SK-N-SH treated with all-trans-retinoic acid at 6 μM for 48 hours (cell line): ENCODE measurements at regions not wholly inside any gene's neighbourhood (a gene's known extent, or its start where the extent isn't known, plus 50 kb on each side); places are given as distances from the start of the nearest gene placed in this dataset.

Source experiments
- ARNTL ChIP-seq: fragments of 450-650 bp; formaldehyde crosslinking; IDR thresholded peaks from 2 replicates; pipeline ENCODE4 v1.5.0; 2020; ENCODE audit warnings: low read depth, mild to moderate bottlenecking, moderate library complexity, borderline replicate concordance
- BACH2 ChIP-seq: fragments of 250-450 bp; sonication (Bioruptor Pico); IDR thresholded peaks from 2 replicates; pipeline ENCODE4 v1.9.0; 2021; ENCODE audit warnings: mild to moderate bottlenecking, borderline replicate concordance
- CSDC2 ChIP-seq: fragments of 250-450 bp; sonication (Bioruptor Pico); IDR thresholded peaks from 2 replicates; pipeline ENCODE4 v1.5.0; 2020; ENCODE audit warnings: mild to moderate bottlenecking, moderate library complexity
- OSR1 ChIP-seq: fragments of 250-450 bp; sonication (Bioruptor Pico); IDR thresholded peaks from 2 replicates; pipeline ENCODE4 v1.8.0; 2022; ENCODE audit warnings: moderate library complexity, mild to moderate bottlenecking, inconsistent platforms
- PATZ1 ChIP-seq: fragments of 250-450 bp; sonication (Bioruptor Pico); IDR thresholded peaks from 2 replicates; pipeline ENCODE4 v1.8.0; 2020; ENCODE audit warnings: mild to moderate bottlenecking, moderate library complexity, borderline replicate concordance
- TCF4 ChIP-seq: fragments of 250-450 bp; sonication (Bioruptor Pico); IDR thresholded peaks from 2 replicates; pipeline ENCODE4 v1.8.0; 2021; ENCODE audit warnings: mild to moderate bottlenecking, moderate library complexity, borderline replicate concordance
- TOX ChIP-seq: fragments of 250-450 bp; sonication (Bioruptor Pico); IDR thresholded peaks from 2 replicates; pipeline ENCODE4 v1.8.0; 2021; ENCODE audit warnings: mild to moderate bottlenecking, moderate library complexity, borderline replicate concordance
- ZC3H10 ChIP-seq: fragments of 250-450 bp; sonication (Bioruptor Pico); IDR thresholded peaks from 2 replicates; pipeline ENCODE4 v1.5.1; 2021; ENCODE audit warnings: mild to moderate bottlenecking, moderate library complexity
- ZFP3 ChIP-seq: fragments of 250-450 bp; sonication (Bioruptor Pico); IDR thresholded peaks from 2 replicates; pipeline ENCODE4 v1.5.0; 2020; ENCODE audit warnings: mild to moderate bottlenecking, moderate library complexity
- ZNF8 ChIP-seq: fragments of 450-650 bp; formaldehyde crosslinking; IDR thresholded peaks from 2 replicates; pipeline ENCODE4 v1.5.0; 2020; ENCODE audit warnings: mild to moderate bottlenecking, moderate library complexity
- TF ChIP-seq, protein P1 (sequence below): fragments of 250-450 bp; sonication (Bioruptor Pico); IDR thresholded peaks from 2 replicates; pipeline ENCODE4 v1.5.1; 2020; ENCODE audit warnings: low read depth, mild to moderate bottlenecking, moderate library complexity
- TF ChIP-seq, protein P2 (sequence below): fragments of 250-450 bp; sonication (Bioruptor Pico); IDR thresholded peaks from 2 replicates; pipeline ENCODE4 v1.5.0; 2020; ENCODE audit warnings: mild to moderate bottlenecking, moderate library complexity
- TF ChIP-seq, protein P3 (sequence below): fragments of 250-450 bp; sonication (Bioruptor Pico); IDR thresholded peaks from 2 replicates; pipeline ENCODE4 v1.8.0; 2021; ENCODE audit warnings: low read depth, mild to moderate bottlenecking, moderate library complexity, borderline replicate concordance
- TF ChIP-seq, protein P4 (sequence below): fragments of 250-450 bp; sonication (Bioruptor Pico); IDR thresholded peaks from 2 replicates; pipeline ENCODE4 v1.5.1; 2021; ENCODE audit warnings: mild to moderate bottlenecking, moderate library complexity

DNA sequence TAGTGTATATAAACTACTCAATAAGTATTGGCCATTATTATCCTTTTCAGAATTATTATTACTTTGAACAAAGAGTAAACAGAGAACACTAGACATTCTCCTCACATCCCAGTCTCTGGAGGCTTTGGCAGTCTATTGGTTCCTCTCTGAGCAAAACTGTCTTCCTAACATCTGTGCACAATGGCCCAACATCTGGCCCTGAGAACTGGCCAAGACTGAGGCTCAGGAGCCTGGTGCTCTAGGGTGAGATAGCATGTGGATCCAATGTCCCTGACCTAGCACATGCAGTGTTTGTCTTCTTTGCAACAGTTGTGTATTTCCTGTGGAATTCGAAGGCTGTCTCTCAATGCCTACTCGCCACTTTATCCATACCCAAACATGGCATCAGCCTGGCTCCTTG lies 313.2 kb upstream of the KAZN start:
- TF ChIP-seq PATZ1 (CRISPR knock-in tag): no peak
- TF ChIP-seq OSR1 (CRISPR knock-in tag): no peak
- no peak for TF ChIP-seq TCF4 (CRISPR knock-in tag)
- TF ChIP-seq ARNTL: no peak
- no peak for TF ChIP-seq TOX (CRISPR knock-in tag)
- TF ChIP-seq, protein P1, sequence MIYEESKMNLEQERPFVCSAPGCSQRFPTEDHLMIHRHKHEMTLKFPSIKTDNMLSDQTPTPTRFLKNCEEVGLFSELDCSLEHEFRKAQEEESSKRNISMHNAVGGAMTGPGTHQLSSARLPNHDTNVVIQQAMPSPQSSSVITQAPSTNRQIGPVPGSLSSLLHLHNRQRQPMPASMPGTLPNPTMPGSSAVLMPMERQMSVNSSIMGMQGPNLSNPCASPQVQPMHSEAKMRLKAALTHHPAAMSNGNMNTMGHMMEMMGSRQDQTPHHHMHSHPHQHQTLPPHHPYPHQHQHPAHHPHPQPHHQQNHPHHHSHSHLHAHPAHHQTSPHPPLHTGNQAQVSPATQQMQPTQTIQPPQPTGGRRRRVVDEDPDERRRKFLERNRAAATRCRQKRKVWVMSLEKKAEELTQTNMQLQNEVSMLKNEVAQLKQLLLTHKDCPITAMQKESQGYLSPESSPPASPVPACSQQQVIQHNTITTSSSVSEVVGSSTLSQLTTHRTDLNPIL (CRISPR knock-in tag): no peak
- TF ChIP-seq, protein P2, sequence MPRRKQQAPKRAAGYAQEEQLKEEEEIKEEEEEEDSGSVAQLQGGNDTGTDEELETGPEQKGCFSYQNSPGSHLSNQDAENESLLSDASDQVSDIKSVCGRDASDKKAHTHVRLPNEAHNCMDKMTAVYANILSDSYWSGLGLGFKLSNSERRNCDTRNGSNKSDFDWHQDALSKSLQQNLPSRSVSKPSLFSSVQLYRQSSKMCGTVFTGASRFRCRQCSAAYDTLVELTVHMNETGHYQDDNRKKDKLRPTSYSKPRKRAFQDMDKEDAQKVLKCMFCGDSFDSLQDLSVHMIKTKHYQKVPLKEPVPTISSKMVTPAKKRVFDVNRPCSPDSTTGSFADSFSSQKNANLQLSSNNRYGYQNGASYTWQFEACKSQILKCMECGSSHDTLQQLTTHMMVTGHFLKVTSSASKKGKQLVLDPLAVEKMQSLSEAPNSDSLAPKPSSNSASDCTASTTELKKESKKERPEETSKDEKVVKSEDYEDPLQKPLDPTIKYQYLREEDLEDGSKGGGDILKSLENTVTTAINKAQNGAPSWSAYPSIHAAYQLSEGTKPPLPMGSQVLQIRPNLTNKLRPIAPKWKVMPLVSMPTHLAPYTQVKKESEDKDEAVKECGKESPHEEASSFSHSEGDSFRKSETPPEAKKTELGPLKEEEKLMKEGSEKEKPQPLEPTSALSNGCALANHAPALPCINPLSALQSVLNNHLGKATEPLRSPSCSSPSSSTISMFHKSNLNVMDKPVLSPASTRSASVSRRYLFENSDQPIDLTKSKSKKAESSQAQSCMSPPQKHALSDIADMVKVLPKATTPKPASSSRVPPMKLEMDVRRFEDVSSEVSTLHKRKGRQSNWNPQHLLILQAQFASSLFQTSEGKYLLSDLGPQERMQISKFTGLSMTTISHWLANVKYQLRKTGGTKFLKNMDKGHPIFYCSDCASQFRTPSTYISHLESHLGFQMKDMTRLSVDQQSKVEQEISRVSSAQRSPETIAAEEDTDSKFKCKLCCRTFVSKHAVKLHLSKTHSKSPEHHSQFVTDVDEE (CRISPR knock-in tag): no peak
- TF ChIP-seq, protein P3, sequence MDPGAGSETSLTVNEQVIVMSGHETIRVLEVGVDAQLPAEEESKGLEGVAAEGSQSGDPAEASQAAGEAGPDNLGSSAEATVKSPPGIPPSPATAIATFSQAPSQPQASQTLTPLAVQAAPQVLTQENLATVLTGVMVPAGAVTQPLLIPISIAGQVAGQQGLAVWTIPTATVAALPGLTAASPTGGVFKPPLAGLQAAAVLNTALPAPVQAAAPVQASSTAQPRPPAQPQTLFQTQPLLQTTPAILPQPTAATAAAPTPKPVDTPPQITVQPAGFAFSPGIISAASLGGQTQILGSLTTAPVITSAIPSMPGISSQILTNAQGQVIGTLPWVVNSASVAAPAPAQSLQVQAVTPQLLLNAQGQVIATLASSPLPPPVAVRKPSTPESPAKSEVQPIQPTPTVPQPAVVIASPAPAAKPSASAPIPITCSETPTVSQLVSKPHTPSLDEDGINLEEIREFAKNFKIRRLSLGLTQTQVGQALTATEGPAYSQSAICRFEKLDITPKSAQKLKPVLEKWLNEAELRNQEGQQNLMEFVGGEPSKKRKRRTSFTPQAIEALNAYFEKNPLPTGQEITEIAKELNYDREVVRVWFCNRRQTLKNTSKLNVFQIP (CRISPR knock-in tag): no peak
- TF ChIP-seq ZFP3 (CRISPR knock-in tag): no peak
- TF ChIP-seq, protein P4, sequence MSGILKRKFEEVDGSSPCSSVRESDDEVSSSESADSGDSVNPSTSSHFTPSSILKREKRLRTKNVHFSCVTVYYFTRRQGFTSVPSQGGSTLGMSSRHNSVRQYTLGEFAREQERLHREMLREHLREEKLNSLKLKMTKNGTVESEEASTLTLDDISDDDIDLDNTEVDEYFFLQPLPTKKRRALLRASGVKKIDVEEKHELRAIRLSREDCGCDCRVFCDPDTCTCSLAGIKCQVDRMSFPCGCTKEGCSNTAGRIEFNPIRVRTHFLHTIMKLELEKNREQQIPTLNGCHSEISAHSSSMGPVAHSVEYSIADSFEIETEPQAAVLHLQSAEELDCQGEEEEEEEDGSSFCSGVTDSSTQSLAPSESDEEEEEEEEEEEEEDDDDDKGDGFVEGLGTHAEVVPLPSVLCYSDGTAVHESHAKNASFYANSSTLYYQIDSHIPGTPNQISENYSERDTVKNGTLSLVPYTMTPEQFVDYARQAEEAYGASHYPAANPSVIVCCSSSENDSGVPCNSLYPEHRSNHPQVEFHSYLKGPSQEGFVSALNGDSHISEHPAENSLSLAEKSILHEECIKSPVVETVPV (CRISPR knock-in tag): no peak
- TF ChIP-seq BACH2 (CRISPR knock-in tag): no peak
- TF ChIP-seq CSDC2 (CRISPR knock-in tag): no peak
- no peak for TF ChIP-seq ZC3H10 (CRISPR knock-in tag)
- no peak for TF ChIP-seq ZNF8
